T47D (cell line): ENCODE measurements at regions not wholly inside any gene's neighbourhood (a gene's known extent, or its start where the extent isn't known, plus 50 kb on each side); places are given as distances from the start of the nearest gene placed in this dataset.
"Not testable (repeated sequence)": the region's sequence is repeated elsewhere in the genome, so short reads cannot be mapped to it uniquely, and the experiment has no call there.

ENCODE experiments used
- DNase-seq, 2 experiments: peaks; one replicate each; pipeline versions ENCODE4 v3.0.0 to v3.0.0-alpha.2; 2011 to 2012; ENCODE audit warnings: low read depth in 1 of 2, low spot score in 1 of 2
- JUND ChIP-seq: IDR thresholded peaks from 2 replicates; pipeline ENCODE4 v1.6.1; 2012; ENCODE audit warnings: low read depth
- in situ Hi-C: cut with HindIII; loops from 2 replicates; pipeline ENCODE4 v1.10.0; 2016; ENCODE audit warnings: low sequenced_read_pairs, low pct_unique_long_range_greater_than_20kb

DNA sequence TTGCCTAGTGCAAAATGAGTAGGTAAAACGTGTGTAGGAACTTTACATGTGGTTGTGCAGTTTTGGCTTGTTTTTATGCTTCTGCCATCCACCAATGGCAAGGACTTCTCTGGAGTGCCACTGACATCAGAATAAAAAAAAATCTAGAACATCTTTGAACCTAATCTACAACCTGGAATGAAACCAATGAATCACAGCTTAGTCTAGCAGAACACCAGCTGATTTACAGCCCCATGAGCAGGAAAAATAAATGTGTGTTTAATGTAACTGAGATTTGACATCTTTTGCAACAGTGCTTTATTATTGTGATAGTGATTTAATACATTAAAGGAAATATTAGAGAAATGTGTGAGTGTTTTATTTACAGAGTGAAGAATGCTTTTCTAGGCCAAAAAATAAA is 995.1 kb downstream of the PCDH7 start:
- DNase-seq: no peak
- in situ Hi-C loops: no loop called here
- no peak for TF ChIP-seq JUND

- no peak for TF ChIP-seq JUND
- in situ Hi-C loops: no loop called here
- DNase-seq: no peak
Measured at GRCh38 chr4:31727030-31727429, 1006.9 kb downstream of the PCDH7 start.

- in situ Hi-C loops: no loop called here
- DNase-seq: no peak
- TF ChIP-seq JUND: no peak
Measured at GRCh38 chr4:31735004-31735403, 1014.8 kb downstream of the PCDH7 start.

- TF ChIP-seq JUND: no peak
- no peak for DNase-seq
- in situ Hi-C loops: no loop called here
Measured at GRCh38 chr4:31737419-31737818, 1017.2 kb downstream of the PCDH7 start.

DNA sequence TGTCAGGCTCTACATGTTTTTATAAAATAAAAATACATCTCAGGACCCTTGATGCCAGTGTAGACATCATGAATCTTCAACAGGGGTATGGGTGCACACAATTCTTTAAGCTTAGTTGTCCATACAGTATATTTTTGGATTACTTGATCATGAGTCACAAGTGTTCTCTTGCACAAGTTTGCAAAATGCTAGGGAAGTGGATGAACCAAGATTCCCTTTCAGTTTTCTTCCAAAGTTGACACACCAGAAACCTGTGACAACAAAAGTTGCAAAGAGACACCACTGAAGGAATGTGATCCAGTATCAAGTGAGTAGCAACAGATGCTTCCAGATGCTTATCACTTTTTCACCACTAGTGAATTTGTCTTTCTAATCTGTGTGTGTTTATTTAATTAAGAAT is 1021.2 kb downstream of the PCDH7 start:
- no peak for TF ChIP-seq JUND
- DNase-seq: no peak
- in situ Hi-C loops: no loop called here

DNA sequence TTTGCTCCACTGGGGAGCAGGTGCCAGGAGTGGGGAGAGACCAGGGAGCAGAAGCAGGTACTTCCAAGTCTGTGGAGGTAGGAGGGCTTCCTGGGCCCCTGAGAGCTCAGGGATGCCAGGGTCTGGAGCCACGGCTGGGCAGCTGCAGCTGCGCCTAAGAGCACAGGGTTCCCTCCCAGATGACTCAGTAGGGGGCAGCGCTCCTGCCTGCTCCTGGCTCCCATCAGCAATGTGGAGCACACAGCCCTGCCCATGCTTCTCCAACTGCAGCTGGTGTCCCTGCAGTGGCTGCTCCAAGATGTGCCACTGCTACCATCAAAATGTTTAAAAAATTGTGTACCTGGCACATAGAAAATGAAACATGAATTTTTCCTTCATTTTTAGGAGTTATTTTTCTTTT is 1028.2 kb downstream of the PCDH7 start:
- in situ Hi-C loops: no loop called here
- no peak for TF ChIP-seq JUND
- no peak for DNase-seq

DNA sequence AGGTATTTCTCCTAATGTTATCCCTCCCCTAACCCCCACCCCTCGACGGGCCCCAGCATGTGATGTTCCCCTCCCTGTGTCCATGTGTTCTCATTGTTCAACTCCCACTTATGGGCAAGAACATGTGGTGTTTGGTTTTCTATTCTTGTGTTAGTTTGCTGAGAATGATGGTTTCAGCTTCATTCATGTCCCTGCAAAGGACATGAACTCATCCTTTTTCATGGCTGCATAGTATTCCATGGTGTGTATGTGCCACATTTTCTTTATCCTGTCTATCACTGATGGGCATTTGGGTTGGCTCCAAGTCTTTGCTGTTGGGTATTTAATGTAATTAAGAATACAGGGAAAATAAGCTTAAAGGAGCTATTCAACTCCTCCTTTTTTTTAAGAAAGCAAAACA is 1030.4 kb downstream of the PCDH7 start:
- DNase-seq, in situ Hi-C loops: not testable (repeated sequence)

DNA sequence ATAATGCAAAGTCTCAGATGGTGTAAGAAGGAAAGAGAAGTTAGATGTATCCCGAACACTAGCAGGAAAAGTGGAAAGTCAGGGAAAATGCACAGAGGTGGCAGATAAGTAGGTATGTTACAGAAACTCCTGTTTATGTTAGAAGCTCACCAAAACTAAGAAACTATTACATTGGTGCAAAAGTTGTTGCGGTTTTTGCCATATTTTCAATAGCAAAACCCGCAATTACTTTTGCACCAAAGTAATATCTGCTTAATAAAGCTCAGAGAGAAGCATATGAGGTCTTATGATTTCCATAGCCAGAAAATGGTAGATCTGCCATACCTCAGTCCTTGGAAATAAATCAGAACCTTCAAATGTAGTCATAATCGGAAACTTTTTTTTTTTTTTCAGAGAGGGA is 1035.6 kb downstream of the PCDH7 start:
- TF ChIP-seq JUND: no peak
- no peak for DNase-seq
- in situ Hi-C loops: no loop called here

GRCh38 chr4:31768756-31769155 is 1048.6 kb downstream of the PCDH7 start:
- in situ Hi-C loops: no loop called here
- no peak for TF ChIP-seq JUND
- DNase-seq: no peak

GRCh38 chr4:31783311-31783710 is 1063.1 kb downstream of the PCDH7 start:
- DNase-seq: no peak
- in situ Hi-C loops: no loop called here
- TF ChIP-seq JUND: no peak

GRCh38 chr4:31784558-31784957 is 1064.4 kb downstream of the PCDH7 start:
- DNase-seq: no peak
- in situ Hi-C loops: no loop called here
- TF ChIP-seq JUND: no peak

GRCh38 chr4:31787701-31788100 is 1067.5 kb downstream of the PCDH7 start:
- in situ Hi-C loops: no loop called here
- DNase-seq: no peak
- TF ChIP-seq JUND: no peak

- no peak for DNase-seq
- no peak for TF ChIP-seq JUND
- in situ Hi-C loops: no loop called here
Measured at GRCh38 chr4:31788676-31789075, 1068.5 kb downstream of the PCDH7 start.

GRCh38 chr4:31791666-31792065 is 1071.5 kb downstream of the PCDH7 start:
- no peak for TF ChIP-seq JUND
- no peak for DNase-seq
- in situ Hi-C loops: no loop called here

- no peak for TF ChIP-seq JUND
- in situ Hi-C loops: no loop called here
- DNase-seq: no peak
Measured at GRCh38 chr4:31793907-31794306, 1073.7 kb downstream of the PCDH7 start.

- in situ Hi-C loops, DNase-seq: not testable (repeated sequence)
Measured at GRCh38 chr4:31797052-31797451, 1076.9 kb downstream of the PCDH7 start.
